ENCODE measurements at regions not wholly inside any gene's neighbourhood (a gene's known extent, or its start where the extent isn't known, plus 50 kb on each side); places are given as distances from the start of the nearest gene placed in this dataset.

DNA sequence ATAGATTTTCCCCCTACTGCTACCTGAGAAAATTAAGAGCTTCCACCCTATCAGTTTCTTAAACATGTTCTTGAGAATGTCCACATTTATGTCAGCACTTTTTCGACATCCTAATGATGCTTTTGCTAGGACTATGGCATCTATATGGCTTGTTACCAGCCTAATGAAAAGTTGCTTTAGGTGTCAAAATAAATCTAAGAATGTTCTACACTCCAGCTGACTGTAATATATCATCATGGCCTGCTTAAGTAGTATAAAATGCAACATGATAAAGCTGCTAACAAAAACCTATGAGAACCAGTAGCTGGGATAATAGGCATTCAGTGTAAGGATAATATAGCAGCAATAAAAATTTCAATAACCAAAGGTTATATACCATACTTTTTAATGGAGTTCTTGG, 1983.5 kb upstream of the CELF4 start:
- intact Hi-C loops (cut with DNase I; ENCODE audit: low total_unique reads) = no loop called here
- DNase-seq = no peak
- Histone ChIP-seq H3K27ac (no peak overlapping the region), H3K36me3 (ENCODE audit: low read depth, missing control alignments) (no peaks in the 10 kb centered on the region), H3K4me3 (no peak overlapping the region), H3K4me1 (no peaks in the 10 kb centered on the region), H3K9me3 (no peaks in the 10 kb centered on the region), H3K27me3 (no peaks in the 10 kb centered on the region)
- TF ChIP-seq, protein P1, sequence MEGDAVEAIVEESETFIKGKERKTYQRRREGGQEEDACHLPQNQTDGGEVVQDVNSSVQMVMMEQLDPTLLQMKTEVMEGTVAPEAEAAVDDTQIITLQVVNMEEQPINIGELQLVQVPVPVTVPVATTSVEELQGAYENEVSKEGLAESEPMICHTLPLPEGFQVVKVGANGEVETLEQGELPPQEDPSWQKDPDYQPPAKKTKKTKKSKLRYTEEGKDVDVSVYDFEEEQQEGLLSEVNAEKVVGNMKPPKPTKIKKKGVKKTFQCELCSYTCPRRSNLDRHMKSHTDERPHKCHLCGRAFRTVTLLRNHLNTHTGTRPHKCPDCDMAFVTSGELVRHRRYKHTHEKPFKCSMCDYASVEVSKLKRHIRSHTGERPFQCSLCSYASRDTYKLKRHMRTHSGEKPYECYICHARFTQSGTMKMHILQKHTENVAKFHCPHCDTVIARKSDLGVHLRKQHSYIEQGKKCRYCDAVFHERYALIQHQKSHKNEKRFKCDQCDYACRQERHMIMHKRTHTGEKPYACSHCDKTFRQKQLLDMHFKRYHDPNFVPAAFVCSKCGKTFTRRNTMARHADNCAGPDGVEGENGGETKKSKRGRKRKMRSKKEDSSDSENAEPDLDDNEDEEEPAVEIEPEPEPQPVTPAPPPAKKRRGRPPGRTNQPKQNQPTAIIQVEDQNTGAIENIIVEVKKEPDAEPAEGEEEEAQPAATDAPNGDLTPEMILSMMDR (IDR thresholded peaks at IDR 0.05) = no peak
- TF ChIP-seq POLR2A (IDR thresholded peaks at IDR 0.05) = no peak
- 45 to 63% methylated on average over 1 of the region's 1 CpG for WGBS, 2 donors

DNA sequence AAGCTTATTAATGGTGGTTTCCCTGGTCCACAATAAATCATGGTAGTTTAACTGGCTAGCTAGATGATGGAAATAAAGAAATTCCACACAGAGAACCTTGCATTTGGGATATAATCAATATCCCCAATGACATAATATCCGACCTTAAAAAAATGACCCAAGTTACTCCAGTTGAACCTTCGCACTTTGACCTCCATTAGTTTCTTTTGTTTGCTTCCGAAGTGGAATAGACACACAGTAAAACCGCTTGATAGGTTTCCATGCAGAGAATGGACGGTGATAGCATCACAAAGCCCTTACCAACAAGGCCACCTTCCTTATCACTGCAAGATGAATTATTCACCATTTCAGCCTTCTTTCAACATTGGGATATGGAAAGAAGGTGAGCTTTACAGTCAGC, 1966.1 kb upstream of the CELF4 start:
- Histone ChIP-seq H3K4me1 (no peaks in the 10 kb centered on the region), H3K27ac (no peak overlapping the region), H3K27me3 (no peaks in the 10 kb centered on the region), H3K9me3 (no peaks in the 10 kb centered on the region), H3K36me3 (ENCODE audit: low read depth, missing control alignments) (no peaks in the 10 kb centered on the region), H3K4me3 (no peak overlapping the region)
- DNase-seq = no peak
- no peak for TF ChIP-seq POLR2A (IDR thresholded peaks at IDR 0.05)
- TF ChIP-seq, protein P1 (IDR thresholded peaks at IDR 0.05) = no peak
- 78 to 87% methylated on average over 5 of the region's 5 CpGs for WGBS, 2 donors
- intact Hi-C loops (cut with DNase I; ENCODE audit: low total_unique reads) = no loop called here

DNA sequence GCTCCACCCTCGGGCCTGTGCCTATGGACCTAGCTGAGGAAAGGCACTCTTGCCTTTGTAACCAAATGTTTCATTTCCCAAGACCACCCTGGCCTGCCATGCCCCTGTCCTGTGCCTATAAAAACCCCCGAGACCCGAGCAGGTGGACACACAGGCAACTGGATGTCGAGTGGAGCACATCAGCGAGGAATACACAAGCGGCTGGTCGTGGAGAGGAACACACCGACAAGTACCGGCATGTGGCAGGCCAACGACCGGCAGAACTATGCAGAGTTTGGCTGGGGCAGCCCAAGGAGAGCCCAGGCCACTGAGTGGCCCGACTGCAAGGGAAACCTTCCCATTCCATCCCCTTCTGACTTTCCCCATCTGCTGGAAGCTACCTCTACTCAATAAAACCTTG, 1963.8 kb upstream of the CELF4 start:
- H3K4me1 ChIP-seq = no peaks in the 10 kb centered on the region
- WGBS, 2 donors = 81 to 89% methylated on average over 12 of the region's 12 CpGs
- intact Hi-C loops (cut with DNase I; ENCODE audit: low total_unique reads) = no loop called here
- DNase-seq = no peak
- no peaks in the 10 kb centered on the region for H3K36me3 ChIP-seq (ENCODE audit: low read depth, missing control alignments)
- no peaks in the 10 kb centered on the region for H3K27me3 ChIP-seq
- TF ChIP-seq, protein P1 (IDR thresholded peaks at IDR 0.05) = no peak
- no peak overlapping the region for H3K27ac ChIP-seq
- no peaks in the 10 kb centered on the region for H3K9me3 ChIP-seq
- no peak overlapping the region for H3K4me3 ChIP-seq

DNA sequence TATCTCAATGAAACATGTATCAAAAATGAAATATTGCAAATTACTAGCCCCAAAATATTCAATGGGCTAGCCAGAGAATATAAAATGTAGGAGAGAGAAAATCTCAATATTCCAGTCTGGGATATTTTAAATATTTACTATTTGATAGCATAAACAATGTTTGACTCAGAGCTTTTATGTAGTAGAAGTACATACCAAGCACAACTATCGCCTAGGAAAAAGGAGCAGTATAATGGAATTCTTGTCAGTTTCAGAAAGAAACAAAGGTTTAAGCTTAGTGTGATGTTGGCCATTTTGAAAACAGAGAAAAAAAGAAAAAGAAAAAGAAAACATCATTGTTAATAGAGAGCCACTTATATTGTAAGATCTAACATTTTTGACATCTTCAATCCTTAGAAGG, 1961.9 kb upstream of the CELF4 start:
- TF ChIP-seq POLR2A (IDR thresholded peaks at IDR 0.05) = no peak
- TF ChIP-seq, protein P1 (IDR thresholded peaks at IDR 0.05) = no peak
- intact Hi-C loops (cut with DNase I; ENCODE audit: low total_unique reads) = no loop called here
- H3K27me3 ChIP-seq = no peaks in the 10 kb centered on the region
- 90 to 96% methylated on average over 1 of the region's 1 CpG for WGBS, 2 donors
- no peaks in the 10 kb centered on the region for H3K36me3 ChIP-seq (ENCODE audit: low read depth, missing control alignments)
- no peak overlapping the region for H3K27ac ChIP-seq
- no peak for DNase-seq
- H3K4me1 ChIP-seq = no peaks in the 10 kb centered on the region
- no peaks in the 10 kb centered on the region for H3K9me3 ChIP-seq
- no peak overlapping the region for H3K4me3 ChIP-seq

DNA sequence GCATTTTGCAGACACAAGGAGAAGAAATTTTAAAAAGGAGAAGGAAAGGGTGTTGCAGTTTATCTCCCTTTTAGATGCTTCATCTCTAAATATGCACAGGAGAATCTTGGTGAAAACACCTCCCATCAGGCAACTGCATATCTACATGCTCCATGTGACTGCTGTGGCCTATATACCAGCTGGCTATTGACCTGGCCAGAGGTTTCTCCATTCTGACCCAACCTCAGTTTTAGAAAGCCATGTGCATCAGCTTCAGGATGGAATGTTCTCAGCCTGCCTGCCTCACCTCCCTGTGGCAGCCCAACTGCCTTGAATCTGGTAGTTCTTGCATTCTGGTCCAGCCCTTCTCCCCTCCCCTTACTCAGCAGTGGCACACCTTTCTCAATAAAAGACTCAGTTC, 1958.8 kb upstream of the CELF4 start:
- intact Hi-C loops (cut with DNase I; ENCODE audit: low total_unique reads) = no loop called here
- no peak for DNase-seq
- Histone ChIP-seq H3K27me3 (no peaks in the 10 kb centered on the region), H3K36me3 (ENCODE audit: low read depth, missing control alignments) (no peaks in the 10 kb centered on the region), H3K27ac (no peak overlapping the region), H3K4me1 (no peaks in the 10 kb centered on the region), H3K4me3 (no peak overlapping the region), H3K9me3 (no peaks in the 10 kb centered on the region)
- no peak for TF ChIP-seq POLR2A (IDR thresholded peaks at IDR 0.05)
- TF ChIP-seq, protein P1 (IDR thresholded peaks at IDR 0.05) = no peak

Measured in testis (tissue), 2 donors.